CD1c-positive myeloid dendritic cell (primary cell): ENCODE measurements at regions not wholly inside any gene's neighbourhood (a gene's known extent, or its start where the extent isn't known, plus 50 kb on each side); places are given as distances from the start of the nearest gene placed in this dataset.
"Not testable (repeated sequence)": the region's sequence is repeated elsewhere in the genome, so short reads cannot be mapped to it uniquely, and the experiment has no call there.

Source experiments
- DNase-seq: peaks from one replicate; pipeline ENCODE4 v3.0.0-alpha.2; 2016; ENCODE audit errors: extremely low spot score

DNA sequence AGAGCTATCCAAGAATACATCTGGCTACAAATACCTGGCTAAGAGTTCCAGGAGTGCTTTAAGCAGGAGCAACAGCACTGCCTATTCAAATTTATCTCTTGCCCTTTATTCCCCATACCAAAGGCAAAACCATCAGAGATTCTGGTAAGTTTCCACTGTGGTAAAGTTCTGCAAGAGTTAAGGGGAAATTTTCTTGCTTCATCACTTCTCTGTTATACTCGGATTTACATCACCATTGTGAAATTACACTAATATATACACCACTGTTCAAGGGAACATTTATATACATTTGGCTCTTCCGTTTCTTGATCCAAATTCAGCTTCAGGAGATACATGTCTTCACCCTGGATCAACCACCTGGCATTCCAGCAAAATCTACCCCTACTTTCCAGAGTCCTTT lies 70.8 kb upstream of the PTPN13 start:
- peak; percentile 60 for DNase-seq

DNA sequence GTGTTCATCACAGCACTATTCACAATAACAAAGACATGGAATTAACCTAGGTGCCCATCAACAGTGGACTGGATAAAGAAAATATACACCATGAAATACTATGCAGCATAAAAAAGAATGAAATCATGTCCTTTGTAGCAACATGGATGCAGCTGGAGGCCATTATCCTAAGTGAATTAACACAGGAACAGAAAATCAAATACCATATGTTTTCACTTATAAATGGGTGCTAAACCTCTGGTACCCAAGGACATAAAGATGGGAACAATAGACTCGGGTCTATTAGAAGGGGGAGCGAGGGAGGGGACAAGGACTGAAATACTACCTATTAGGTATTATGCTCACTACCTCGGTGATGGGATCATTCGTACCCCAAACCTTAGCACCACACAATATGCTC lies 66.4 kb upstream of the PTPN13 start:
- not testable (repeated sequence) for DNase-seq

DNA sequence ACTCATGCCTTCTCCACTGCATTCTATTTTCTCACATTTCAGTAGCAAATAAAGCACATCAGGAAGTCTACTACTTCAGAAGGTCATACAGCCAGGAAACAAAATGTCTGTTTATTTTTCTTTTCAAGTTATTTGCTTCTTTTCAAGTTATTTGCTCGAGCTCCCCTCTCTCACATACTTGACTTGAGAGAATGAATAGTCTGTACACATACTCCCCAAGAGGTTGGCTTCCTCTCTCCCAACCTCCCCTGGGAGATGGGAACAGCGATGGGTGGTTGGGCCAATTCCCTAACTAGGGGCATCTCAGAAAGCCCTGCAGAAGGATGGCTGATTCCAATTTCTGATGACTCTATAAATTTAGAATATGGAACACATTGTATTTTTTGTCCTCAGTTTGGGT lies 64.7 kb upstream of the PTPN13 start:
- no peak for DNase-seq

DNA sequence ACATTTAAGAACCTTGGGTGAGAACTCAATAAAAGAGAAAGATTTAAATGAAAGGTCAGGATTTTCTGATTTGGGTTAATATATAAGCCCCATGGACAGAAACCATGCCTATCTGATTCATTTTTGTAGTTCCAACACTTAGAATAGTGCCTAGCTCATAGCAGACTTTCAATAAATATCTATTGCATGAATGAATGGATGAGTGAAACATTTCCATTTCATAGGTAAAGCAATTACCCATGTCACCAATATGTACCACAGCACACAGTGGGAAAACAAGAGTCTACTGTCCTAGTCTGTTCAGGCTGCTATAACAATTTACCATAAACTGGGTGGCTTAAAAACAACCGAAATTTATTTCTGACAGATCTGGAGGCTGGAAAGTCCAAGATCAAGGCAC lies 63.9 kb upstream of the PTPN13 start:
- DNase-seq: no peak

DNA sequence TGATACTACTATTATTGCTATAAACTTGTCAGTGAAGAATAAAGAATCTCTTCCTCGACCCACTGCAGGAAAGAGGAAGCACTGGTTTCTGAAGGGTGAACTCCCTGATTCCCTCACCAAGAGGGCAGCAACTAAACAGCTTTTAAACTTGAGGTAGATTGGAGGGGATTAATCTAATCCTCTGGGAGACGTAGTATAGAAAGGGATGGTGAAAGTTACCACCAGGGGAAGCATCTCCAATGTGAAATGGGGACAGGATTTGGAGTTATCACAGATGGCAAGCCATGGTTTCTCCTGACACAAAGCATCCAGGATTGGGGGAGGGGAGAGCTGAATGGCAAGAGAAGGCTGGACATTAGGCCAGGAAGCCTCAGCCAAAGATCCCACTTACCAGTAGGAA lies 62.7 kb upstream of the PTPN13 start:
- DNase-seq: no peak

DNA sequence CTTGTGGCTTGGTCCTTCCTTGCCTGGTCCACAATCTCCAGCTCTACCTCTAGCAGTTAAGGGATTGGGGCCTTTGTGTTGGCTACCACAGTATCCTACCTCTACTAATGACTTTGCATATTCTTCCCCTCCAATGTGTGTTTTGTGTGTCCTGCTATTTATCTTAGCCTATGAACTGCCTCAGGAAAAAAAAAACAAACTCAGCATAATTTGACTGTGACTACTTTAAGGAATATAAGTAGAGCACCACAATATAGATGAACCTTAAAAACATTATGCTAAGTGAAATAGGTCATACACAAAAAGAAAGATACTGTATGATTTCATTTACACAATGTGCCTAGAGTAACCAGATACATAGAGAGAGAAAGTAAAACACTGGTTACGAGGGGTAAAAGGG lies 61.3 kb upstream of the PTPN13 start:
- no peak for DNase-seq

DNA sequence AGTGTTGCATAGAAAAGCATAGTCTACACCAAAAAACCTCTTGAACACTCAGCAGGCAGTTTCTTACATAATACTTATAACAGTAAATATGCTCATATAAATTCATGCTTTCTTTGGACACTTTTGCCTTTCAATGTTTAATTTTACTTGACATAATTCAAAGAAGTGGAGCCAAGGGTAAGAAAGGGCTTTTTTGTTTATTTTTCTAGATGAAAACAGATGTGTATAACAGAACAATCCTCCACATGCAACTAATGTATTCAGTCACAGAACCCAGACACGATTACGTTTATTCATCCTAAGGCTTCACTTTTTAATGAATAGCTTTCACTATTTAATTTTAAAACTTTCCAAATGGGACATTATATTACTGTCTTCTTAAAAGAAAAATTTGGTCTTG lies 58.0 kb upstream of the PTPN13 start:
- DNase-seq: no peak

DNA sequence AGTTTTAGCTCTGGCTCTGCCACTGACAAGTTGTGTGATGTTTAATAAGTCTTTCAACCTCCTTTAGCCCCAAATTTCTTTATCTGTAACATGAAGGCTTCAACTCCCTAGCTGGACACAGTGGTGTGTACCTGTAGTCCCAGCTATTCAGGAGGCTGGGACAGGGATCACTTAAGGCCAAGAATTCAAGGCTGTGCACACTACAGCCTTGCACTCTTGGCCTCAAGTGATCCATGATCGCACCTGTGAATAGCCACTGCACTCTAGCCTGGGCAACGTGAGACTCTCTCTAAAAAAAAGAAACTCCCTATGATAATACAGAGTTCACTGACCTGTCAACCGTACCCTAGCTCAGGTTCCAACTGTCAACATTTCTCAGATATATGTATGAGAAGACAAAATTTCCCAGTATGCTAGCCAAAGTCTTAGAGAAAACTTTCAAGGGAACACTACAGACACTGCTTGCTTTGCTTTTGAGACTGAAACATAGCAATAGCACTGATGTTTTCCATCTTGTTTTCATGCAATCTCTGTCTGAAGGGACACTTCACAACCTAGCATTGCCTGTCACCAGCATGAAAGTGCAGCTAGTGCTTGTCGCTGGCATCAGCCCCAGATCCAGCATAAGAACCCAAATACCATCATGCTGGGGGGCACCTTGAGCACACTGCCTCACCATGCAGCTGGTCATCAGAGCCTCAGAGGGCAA lies 51.6 kb upstream of the PTPN13 start:
- no peak for DNase-seq

DNA sequence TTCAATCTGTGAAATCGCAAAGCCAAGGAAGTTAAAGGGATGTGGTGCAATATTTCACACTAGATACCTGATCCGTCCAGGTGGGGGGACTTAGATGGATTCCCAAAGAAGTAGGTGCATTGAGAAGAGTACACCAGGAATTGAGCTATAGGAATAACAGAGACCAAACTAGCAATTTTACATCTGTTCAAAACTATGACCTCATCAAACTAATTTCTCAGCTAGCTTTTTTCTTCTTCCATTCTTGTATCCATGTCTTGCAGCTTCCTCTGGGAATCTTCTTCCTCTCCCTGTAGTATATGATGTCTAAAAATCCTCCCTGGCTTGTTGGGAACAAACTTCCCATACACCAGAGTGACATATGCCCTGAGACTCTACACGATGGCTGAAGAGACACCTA lies 51.0 kb upstream of the PTPN13 start:
- no peak for DNase-seq

DNA sequence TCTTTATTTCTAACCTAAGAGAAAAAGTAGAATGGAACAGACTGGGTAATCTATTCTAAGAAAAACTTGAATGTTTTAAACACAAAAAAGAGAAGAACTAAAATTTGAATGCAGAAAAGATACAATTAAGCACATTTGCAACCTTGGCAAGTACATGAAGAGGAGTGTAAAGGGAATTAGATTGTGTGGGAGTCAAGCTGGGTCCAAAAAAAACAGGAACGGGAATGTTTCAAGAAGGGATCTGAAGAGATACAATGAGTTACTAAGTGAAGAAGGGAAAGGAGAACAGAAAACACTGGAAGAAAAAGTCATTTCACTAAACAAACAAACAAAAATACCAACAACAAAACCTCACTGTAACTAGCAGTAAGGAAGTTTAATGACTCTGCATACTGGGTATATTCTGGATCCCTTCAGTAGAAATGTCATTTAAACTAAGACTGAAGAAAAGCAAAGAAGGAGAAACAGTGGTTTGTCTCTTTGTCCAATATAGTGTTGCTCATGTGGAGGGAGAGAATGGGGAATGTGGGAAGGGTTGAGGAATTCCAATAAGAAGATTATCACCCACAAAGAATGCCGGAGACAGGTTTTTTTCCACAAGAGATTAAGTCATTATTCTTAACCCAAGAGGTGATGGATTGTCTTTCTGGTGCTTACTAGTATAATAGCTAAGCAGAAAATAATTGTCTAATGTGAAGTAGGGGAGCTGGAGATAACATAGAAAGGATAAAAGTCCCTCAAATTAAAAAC lies 50.4 kb upstream of the PTPN13 start:
- no peak for DNase-seq

DNA sequence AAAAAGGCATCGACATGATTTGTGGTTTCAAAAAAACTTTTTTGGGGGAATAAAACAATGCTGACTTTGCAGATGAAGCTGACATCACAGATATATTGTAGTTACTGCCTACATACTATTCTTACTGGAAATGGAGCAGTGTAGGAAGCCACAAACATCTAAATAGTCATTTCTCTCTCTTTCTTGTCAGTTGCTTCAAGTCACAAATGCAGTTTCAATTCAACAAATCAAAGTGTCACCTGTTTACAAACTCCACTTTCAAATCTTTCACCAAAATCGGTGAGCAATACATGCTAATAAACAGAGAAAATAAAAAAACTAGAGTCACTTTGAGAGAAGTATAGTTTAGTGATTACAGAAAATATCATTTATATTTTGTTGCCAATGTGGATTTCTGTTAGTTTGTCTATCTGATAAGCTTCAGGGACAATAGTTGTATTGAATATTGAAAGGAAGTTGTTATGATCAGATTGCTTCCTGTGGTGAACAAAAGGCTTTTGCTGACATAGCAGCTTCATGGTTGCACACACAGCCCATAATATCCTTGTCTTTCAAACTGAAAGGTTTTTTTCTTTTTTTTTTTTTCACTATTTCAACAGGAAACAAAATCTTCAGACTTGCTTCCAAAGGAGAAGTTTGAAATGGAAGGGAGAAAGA lies 49.7 kb upstream of the PTPN13 start:
- DNase-seq: no peak
